Fibroblast of skin of right quadriceps (primary cell): ENCODE measurements at regions not wholly inside any gene's neighbourhood (a gene's known extent, or its start where the extent isn't known, plus 50 kb on each side); places are given as distances from the start of the nearest gene placed in this dataset.

ENCODE experiments used
- DNase-seq: peaks from one replicate; pipeline ENCODE4 v3.0.0-alpha.2; 2013

GRCh38 chr4:128351502-128351901 lies 63.9 kb upstream of the PGRMC2 start:
- DNase-seq = no peak

- DNase-seq = no peak
Observed at GRCh38 chr4:128350449-128351045, 62.9 kb upstream of the PGRMC2 start.

- peak; percentile 74 for DNase-seq
Observed at GRCh38 chr4:128349921-128350320, 62.3 kb upstream of the PGRMC2 start.

- peak; percentile 73 for DNase-seq
Observed at GRCh38 chr4:128347930-128348660, 60.5 kb upstream of the PGRMC2 start.

GRCh38 chr4:128347175-128347868 lies 59.7 kb upstream of the PGRMC2 start:
- DNase-seq = peak; percentile 61

GRCh38 chr4:128346054-128346716 lies 58.6 kb upstream of the PGRMC2 start:
- peak; percentile 58 for DNase-seq

- DNase-seq = no peak
Observed at GRCh38 chr4:128345650-128346049, 58.0 kb upstream of the PGRMC2 start.

- DNase-seq = no peak
Observed at GRCh38 chr4:128342762-128343161, 55.1 kb upstream of the PGRMC2 start.

GRCh38 chr4:128341634-128342033 lies 54.0 kb upstream of the PGRMC2 start:
- DNase-seq = no peak

GRCh38 chr4:128338634-128339355 lies 51.2 kb upstream of the PGRMC2 start:
- DNase-seq = peak; percentile 95

- no peak for DNase-seq
Observed at GRCh38 chr4:128337863-128338262, 50.2 kb upstream of the PGRMC2 start.
